Urothelium cell line (cell line): ENCODE measurements at regions not wholly inside any gene's neighbourhood (a gene's known extent, or its start where the extent isn't known, plus 50 kb on each side); places are given as distances from the start of the nearest gene placed in this dataset.

ENCODE experiments used
- DNase-seq: peaks from one replicate; pipeline ENCODE4 v3.0.0; 2011; ENCODE audit warnings: low spot score, mixed read lengths
- FAIRE-seq: peaks from 2 replicates; lab custom pipeline; 2011; peaks lifted over from hg19 to GRCh38; lab: Jason Lieb, UNC

DNA sequence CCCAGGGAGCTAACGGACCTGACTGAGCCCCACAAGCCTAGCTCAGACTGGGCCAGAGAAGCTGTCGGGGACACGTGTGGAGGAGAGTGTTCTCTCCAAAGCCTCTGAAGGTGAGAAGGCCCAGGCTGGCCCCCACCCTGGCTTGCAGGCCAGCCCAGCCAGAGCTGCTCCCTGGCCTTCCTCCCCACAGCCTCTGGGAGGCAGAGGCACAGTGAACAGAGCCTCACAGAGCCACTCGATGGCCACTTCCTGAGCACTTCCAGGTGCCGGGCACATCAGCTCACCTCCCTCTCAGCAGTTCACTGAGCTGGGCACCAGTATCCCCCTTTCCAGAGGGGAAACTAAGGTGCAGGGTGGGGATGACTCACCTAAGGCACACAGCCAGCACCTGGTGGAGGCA is 109.4 kb upstream of the LINGO1 start:
- no peak for FAIRE-seq
- no peak for DNase-seq

DNA sequence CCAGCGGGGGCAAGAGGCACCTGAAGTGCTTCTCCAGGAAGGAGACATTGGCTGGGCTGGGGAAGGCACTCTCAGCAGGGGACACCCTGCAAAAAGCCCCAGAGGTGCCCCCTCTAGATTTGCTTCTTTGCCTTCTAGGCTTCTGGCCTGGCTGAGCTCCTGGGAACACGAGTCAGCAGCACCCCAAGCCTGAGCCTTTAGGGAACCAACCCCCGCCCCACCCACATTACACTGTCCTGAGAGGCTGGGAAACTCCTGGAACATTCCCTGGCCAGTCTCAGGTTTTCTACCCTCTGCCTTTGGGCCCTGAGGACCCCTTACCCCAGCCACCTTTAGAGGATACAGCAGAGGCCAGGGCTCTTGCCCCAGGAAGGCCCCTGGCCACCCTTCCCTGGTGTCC is 108.4 kb upstream of the LINGO1 start:
- FAIRE-seq, result no peak
- DNase-seq, result no peak

DNA sequence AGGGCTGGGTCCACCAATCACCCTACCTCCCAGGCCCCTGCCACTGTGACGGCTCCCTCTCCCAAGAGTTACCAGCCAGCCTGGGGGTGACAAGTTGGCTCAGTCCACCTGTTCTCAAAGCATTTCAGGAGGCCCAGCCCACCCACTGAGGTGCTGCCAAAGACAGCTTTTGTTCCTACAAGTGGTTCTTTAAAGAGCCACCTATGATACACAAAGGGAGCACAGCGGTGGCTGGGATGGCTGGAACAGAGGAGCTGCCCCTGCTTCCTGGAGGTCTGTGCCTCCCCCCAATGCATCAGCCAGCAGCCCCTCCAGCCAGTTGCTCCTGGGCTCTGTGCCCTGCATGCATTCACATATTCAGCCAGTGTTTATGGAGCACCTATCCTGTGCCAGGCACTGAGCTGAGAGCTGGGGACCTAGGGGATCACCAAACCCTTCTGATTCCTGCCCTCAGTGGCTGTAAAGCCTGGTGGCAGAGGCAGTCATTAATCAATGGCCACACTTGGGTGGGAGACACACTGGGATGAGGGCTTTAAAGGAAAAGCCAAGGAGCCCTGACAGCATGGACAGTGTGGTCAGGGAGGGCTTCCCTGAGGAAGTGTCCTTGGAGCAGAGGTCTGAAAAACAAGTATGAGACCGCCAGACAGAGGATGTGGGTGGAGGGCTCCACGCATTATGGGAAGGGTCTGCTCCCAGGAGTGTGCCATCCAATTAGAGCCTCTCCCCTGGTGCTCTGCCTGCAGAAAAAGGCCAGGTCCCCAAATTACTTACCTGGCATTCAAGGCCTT is 107.1 kb upstream of the LINGO1 start:
- FAIRE-seq, result no peak
- no peak for DNase-seq

DNA sequence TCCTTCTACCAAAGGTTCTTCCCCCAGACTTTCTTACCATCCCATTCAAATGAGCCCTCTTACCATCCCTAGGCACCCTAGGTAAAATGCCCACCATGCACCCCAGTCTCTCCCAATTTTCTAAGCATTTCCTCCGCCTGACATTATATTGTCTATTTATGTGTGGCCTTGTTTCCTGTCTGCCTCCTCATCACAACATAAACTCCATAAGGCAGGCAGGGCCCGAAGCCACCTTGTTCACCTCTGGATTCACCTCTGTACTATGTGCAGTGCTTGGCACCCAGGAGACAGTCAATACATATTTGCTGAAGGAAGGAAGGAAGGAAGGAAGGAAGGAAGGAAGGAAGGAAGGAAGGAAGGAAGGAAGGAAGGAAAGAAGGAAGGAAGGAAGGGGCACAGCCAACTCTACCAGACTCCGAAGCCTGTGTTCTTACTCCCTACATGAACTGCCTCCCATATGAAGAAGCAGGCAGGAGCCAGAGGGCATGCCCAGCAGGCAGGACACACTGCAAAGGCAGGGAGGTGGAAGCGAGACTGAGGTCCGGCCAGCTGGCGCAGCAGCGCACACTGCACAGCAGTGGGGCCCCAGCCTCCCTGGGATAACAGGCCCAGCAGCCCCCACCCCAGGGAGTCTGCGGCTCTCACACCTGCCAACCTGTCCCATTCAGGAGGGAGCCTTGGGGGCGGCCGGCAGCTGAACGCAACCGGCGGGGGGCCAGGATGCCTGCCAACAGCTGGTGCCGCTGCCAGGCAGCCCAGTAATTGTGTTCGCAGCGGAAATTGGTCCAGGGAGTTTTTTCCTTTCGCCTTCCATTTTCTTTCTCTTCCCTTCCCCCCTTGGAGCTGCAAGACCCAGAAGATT is 106.0 kb upstream of the LINGO1 start:
- no peak for FAIRE-seq
- DNase-seq, result no peak

DNA sequence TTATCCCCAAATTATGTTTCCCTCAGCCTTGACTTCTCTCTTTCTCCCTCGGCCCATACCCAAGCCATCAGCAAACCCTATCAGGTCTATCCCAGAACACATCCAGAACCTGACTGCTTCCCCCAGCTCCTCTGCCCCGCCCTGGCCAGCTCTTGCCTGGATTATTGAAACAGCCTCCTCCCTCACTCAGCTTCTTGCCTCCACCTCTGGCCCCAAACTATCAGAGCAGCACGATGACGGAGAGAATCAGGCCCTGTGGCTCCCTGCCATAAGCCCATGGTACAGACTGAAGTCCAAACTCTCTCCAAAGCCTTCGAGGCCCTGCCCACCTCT is 105.3 kb upstream of the LINGO1 start:
- no peak for DNase-seq
- FAIRE-seq, result no peak

DNA sequence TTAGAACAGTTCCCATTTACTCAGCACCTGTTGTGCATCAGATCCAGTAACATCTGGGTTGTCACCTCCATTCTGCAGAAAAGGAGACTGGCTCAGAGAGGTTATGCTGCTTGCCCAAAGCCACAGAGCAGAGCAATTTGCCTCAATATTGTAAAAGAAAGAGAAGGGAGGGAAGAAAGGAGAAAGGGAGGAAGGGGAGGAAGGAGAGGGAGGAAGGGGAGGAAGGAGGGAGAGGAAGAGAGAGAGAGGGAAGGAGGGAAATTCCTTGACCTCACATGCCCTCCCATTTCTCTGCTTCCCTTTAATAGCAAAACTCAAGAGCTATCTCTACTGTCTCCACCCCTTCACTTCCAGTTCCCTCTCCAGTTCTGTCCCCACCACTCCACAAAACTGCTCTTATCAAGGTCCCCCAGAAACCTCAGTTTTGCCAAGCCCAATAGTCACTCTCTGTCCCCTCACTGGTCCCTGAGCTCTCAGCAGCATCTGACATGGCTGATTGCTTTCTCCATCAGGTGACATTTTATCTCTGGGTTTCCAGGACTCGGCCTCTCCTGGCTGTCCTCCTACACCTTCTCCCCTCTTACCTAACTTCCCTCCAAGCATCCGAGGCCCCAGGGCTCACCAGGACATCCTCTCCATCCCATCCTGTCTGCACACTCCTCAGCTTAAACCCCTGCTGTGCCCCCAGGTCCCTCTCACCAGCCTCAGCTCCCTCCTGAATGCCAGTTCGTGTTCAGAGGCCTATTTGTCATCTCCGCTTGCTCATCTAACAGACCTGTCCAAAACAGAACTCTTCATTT is 104.7 kb upstream of the LINGO1 start:
- no peak for FAIRE-seq

DNA sequence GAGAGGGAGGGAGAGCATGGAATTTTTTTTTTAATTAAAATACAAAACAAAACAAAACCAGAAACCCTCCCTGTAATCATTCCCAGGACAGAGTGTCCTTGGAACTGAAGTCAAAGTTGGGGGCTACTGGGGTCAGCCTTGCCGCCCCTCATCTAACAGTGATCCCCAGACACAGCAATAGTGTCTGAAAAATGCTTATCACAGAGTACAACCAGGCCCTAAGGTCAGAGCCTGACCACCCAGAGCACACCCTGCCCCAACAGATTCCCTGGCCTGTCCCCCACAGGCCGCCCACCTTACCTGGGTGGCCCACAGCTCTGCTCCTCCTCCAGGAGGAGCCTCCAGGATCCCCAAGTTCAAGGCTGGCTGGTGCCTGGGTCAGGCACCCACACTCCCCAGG is 101.6 kb upstream of the LINGO1 start:
- DNase-seq, result no peak
- no peak for FAIRE-seq

More for the DNA sequence above, 104.7 kb upstream of the LINGO1 start:
- DNase-seq, result no peak

DNA sequence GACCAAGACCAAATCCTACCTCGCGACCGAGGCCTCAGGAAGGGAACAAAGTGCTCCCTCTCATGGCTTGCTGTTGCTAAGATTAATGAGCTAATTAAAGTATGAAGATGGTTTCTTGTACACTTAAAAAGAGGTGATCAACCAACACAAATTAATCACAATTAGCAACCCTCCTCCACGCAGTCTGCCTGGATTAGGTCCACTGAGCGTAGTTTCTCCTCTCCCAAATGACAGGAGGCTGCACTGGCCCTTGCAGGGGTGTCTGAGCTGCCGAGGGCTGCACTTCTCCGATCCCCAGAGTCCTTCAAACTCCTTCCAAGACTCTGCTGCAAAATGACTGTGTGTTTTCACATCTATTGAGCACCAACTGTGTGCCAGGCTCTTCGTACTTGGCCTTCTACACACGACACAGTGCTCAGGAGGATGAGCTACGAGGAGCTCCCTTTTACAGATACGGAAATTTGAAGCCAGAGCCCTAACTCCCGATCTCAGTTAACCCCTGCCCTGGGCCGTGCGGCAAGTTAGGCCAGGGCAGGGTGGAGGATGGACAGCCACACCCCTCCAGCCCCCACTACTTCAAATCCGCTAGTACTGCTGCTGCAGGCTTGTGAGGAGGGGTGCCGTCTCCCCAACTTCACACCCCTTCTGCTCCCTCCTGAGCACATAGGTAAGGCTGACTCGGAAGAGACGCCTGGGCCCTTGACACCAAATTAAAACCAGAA is 101.0 kb upstream of the LINGO1 start:
- no peak for FAIRE-seq
- DNase-seq, result no peak

DNA sequence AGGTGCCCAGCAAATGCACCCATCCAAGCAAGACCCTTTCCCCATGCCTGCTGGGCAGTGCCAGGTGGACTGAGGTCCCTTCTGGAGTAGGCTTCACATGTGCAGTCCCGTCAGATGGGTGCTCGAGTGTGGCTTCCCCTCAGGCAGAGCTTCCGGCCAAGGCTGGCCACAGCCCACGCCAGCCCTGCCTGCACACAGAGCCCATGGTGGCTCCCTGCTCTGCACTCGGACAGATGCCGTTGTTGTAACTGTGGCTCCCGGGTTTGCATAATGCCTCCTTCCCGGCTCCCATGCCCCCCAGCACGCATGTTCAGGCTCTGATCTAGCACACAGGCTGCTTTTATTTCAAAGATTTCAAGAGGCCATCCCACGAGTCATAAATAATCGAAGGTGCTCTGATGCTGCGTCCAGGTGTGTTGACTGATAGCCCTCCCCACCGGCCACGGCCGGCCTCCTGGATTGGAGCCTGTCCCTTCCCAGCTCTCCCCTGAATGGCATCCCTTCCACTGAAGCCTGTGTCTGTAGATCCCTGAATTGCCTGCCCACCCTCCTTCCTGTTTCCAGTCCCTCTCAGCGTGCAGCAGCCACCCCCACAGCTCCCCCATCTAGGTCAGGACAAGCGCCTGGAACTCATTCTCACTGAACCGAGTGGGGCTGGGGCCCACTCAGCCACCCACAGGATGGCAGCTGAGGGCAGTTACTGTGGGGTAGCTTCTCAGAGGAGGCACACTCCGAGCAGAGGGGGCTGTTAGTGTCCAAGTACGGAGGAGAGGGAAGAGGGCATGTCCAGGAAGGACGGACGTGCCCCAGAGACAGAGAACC is 100.0 kb upstream of the LINGO1 start:
- no peak for FAIRE-seq

DNA sequence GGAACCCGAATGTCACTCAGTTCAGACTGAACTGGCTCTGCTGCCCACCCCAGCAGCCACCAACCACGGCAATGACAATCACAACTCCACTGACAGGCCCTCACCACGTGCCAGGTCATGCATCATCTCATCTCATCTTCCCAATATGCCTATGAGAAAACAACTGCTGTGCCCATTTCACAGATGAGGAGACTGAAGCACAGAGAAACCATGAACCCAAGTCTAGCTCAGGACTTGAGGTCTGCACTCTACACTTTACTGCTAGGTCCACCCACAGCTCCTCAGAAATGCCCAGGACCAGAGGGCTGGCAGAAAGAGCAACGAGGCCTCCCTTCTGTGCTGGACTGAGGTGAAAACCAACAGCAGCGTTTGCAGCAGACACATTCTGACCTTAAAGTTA is 99.2 kb upstream of the LINGO1 start:
- no peak for DNase-seq
- FAIRE-seq, result no peak

More for the DNA sequence above, 100.0 kb upstream of the LINGO1 start:
- DNase-seq, result no peak

DNA sequence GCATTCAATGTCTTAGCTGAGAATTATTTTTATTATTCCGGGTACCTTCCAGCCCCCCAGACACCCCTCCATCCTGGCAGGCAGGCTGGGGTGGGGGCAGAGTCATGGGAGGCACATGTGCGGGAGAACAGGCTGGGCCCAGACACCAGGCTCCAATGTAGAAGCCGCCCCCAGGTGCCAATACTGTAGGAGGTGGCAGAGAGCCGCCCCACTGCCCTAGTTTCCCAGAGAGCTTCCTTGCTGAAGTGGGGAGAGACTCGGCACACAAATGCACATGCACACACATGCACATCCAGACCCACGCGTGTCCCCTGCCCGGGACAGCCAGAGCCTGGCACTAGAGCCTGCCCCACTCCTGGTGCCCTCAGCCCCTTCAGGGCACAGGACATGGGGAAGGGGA is 98.4 kb upstream of the LINGO1 start:
- DNase-seq (no peak), FAIRE-seq (no peak)

DNA sequence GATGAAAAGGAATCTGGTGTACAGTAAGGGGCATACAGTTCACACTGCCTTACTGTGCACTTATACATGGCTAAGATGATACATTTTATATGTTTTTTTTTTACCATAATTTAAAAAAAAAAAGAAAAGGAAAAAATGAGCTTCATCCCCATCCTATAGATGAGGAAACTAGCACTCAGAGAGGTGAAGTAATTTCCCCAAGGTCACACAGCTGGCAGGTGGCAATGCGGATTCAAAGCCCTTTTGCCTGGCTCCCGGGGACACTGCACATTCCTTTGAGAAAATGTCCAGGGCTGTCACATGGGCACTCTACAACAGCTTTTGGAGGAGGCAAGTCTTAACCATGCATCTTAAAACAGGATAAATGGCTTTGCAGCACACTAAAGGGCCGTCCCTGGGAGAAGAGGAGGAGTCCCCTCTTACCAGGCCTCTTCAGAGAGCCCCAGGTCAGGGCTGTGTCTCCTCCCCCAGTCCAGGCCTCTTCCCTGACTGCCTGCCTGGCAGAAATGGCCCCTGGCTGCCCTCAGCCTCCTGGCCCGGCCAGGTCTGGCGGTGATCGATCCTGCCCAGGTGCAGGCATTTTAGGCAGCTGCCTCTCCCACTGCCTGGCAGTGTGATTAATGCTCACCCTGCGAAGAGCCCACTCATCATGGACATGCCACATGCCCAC is 95.1 kb upstream of the LINGO1 start:
- DNase-seq (no peak), FAIRE-seq (no peak)

DNA sequence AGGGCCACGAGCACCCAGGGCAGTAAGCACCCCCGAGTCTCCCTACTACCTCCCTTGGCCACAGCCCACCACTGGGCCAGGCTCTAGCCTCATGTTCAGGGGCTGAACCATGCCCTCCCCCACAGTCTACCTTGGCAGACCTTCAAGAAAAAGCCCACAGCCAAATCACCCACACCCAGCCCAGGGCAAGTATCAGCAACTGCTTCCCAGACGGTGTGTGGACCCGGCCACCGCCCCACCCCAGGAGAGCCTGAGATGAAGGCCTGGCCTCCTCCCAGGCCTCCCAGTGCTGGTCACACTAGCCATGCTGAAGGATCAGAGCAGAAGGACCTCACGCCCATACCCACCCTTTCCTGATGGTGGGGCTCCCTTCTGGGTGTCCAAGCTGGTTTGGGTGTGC is 92.0 kb upstream of the LINGO1 start:
- DNase-seq, result no peak
- no peak for FAIRE-seq

DNA sequence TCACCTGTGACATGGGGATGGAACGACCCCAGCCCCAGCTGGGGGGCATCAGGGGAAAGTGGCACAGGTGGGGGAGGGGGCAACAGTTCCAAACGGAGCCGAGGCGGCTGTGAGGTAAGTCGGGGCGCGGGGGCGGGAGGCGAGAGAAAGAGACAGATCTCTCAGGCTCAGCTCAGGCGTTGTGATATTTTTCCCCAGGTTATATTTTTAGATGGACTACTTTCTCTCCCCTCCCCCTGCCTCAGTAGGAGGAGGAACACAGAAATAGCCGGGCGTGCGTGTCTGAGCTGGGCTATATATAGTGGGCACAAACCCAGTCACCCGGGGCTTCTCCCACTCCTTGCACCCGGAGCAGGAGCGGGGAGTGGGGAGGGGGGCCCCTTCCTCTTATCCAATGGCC is 91.0 kb upstream of the LINGO1 start:
- no peak for FAIRE-seq
- no peak for DNase-seq

DNA sequence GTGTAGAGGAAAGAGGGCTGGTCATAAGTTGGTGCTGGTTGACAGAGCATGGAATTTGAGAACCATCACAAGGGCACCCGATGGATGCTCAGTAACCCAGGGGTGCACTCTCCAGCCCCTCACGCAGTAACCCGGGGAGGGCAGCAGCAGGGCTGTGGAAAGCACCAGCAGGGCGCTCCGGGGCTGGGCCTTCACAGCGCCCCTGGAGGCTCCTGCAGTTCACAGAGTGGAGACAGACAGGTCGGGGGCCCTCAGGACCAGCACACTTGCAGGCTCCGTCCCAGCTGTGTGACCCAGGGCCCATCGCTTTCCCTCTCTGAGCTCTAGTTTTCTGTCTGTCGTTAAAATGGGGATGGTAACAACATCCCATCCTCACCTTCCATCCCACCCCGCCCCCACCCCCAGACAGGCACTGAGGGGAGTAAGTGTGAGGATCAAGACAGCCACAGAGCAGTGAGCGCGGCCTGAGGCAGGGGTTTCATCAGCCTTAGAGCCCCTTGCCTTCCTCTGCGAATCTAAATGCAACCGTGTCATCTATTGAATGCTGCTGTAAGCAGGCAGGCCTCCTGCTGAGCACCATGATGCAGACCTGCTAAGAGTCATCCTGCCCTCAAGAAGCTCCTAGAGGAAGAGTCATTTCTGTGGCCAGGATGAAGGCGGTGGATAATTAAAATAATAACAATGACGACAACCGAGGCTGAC is 90.2 kb upstream of the LINGO1 start:
- DNase-seq, result no peak
- no peak for FAIRE-seq

DNA sequence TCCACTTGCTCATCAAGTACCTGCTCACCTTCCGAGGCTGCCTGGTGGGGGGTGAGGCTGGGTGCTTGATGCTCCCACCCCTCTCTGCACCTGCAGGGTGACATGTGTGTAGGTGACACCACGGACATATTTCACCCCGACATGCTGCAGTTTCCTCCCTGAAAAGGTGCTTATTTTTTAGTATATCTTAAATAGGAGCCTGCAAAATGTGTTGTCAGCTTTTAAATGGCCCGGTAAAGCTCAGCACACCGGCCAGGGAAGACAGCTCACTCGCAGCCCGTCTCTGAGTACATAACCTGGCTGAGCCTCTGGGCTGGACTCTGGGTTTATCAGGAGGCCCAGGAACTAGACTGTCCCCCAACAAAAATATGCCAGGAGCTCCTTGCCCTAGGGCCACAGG is 89.3 kb upstream of the LINGO1 start:
- FAIRE-seq, result no peak
- DNase-seq, result no peak

DNA sequence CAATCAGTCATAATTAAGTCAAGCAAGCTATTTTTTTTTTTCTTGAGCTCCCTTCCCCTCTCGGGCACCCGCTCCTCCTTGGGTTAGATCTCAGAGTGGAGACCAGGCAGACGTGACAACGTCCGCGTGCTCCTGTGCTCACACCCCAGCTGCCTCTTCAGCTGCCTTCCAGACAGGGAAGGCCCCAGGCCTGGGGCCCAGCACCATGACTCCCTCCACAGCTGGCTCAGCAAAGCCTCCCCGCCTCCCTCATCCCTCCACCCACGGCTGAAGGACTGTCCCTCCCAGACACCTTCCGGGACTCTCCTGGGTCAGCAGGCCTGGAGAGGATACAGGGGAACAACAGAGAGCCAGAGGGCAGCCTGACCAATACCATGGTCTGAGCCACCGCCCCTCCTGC is 87.9 kb upstream of the LINGO1 start:
- DNase-seq (no peak), FAIRE-seq (no peak)

DNA sequence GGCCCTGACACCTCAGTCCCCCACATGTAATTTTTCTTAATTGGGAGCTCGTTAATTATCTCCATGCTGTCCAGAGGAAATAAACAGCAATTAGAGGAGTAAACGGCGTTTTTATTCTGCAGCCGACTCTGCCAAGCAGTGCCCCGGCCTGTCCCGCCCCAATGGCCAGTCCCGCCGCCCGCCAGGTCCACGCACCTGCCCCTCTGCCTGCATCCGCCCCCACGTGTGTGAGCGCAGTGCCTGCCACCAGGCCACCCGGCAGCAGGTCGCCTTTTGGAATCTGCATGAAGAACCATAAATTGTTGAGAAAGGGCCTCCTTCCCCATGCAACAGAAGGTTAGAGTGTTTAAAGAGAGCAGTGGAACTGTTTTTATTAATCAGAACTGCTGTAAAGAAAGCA is 87.5 kb upstream of the LINGO1 start:
- DNase-seq (no peak), FAIRE-seq (no peak)

DNA sequence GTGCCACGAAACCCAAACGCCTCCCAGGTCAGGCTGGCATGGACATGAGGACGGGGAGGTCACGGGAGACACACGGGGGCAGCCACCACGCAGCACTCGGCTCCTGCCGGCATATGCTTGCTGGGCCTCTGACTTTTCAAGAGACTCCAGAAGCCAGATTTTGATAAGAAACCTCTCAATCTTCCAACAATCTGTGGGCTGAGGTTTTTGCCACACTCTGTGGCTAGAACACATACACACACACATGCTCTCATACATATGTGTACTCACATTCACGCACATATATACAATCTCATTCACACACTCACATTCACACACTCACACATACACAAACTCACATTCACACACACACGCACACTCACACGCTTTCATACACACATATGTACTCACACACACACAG is 86.7 kb upstream of the LINGO1 start:
- FAIRE-seq (peak; percentile 61), DNase-seq (no peak)
